GM19351 (cell line): ENCODE measurements at regions not wholly inside any gene's neighbourhood (a gene's known extent, or its start where the extent isn't known, plus 50 kb on each side); places are given as distances from the start of the nearest gene placed in this dataset.
"Not testable (repeated sequence)": the region's sequence is repeated elsewhere in the genome, so short reads cannot be mapped to it uniquely, and the experiment has no call there.

Experiments used
- ATAC-seq: cut with Tn5 transposase; IDR thresholded peaks from one replicate; pipeline ENCODE4 v1.9.1; 2021; ENCODE audit warnings: mild to moderate bottlenecking, moderate library complexity; ENCODE audit not compliant: unreplicated experiment

- ATAC-seq: no peak
These were observed 481.9 kb downstream of the CHSY3 start for GRCh38 chr5:130386155-130386554.

GRCh38 chr5:130385656-130386055 is 481.4 kb downstream of the CHSY3 start:
- no peak for ATAC-seq

- ATAC-seq: no peak
These were observed 461.7 kb downstream of the CHSY3 start for GRCh38 chr5:130365956-130366355.

GRCh38 chr5:130350131-130350530 is 445.9 kb downstream of the CHSY3 start:
- no peak for ATAC-seq

GRCh38 chr5:130337179-130337888 is 433.1 kb downstream of the CHSY3 start:
- ATAC-seq: no peak

GRCh38 chr5:130335117-130335516 is 430.9 kb downstream of the CHSY3 start:
- no peak for ATAC-seq

- no peak for ATAC-seq
These were observed 428.8 kb downstream of the CHSY3 start for GRCh38 chr5:130333089-130333488.

GRCh38 chr5:130331332-130331731 is 427.1 kb downstream of the CHSY3 start:
- no peak for ATAC-seq

GRCh38 chr5:130324953-130325671 is 420.8 kb downstream of the CHSY3 start:
- no peak for ATAC-seq

- peak; percentile 100 for ATAC-seq
These were observed 419.7 kb downstream of the CHSY3 start for GRCh38 chr5:130323804-130324454.

GRCh38 chr5:130321931-130322330 is 417.7 kb downstream of the CHSY3 start:
- ATAC-seq: no peak

GRCh38 chr5:130316971-130317680 is 412.9 kb downstream of the CHSY3 start:
- no peak for ATAC-seq

- ATAC-seq: no peak
These were observed 391.0 kb downstream of the CHSY3 start for GRCh38 chr5:130295235-130295634.

GRCh38 chr5:130294798-130295197 is 390.5 kb downstream of the CHSY3 start:
- ATAC-seq: not testable (repeated sequence)

- no peak for ATAC-seq
These were observed 386.0 kb downstream of the CHSY3 start for GRCh38 chr5:130290219-130290618.

- no peak for ATAC-seq
These were observed 385.1 kb downstream of the CHSY3 start for GRCh38 chr5:130289132-130290088.

GRCh38 chr5:130287438-130287837 is 383.2 kb downstream of the CHSY3 start:
- ATAC-seq: no peak

- no peak for ATAC-seq
These were observed 382.7 kb downstream of the CHSY3 start for GRCh38 chr5:130286971-130287370.

- ATAC-seq: no peak
These were observed 377.8 kb downstream of the CHSY3 start for GRCh38 chr5:130282049-130282448.

- no peak for ATAC-seq
These were observed 376.4 kb downstream of the CHSY3 start for GRCh38 chr5:130280528-130281217.
